ENCODE measurements at regions not wholly inside any gene's neighbourhood (a gene's known extent, or its start where the extent isn't known, plus 50 kb on each side); places are given as distances from the start of the nearest gene placed in this dataset.

- TF ChIP-seq ATF3 (CRISPR knock-in tag; conservative IDR thresholded peaks at IDR 0.05) (no peak), ZNF423 (CRISPR knock-in tag; IDR thresholded peaks at IDR 0.05) (no peak), SP1 (CRISPR knock-in tag; conservative IDR thresholded peaks at IDR 0.05) (no peak), NFYB (CRISPR knock-in tag; conservative IDR thresholded peaks at IDR 0.05; ENCODE audit: low read depth) (no peak), CTCF (IDR thresholded peaks at IDR 0.05) (no peak), AR (CRISPR knock-in tag; IDR thresholded peaks at IDR 0.05) (no peak)
These were observed 106.0 kb downstream of the PALM2AKAP2 start for GRCh38 chr9:109886041-109886440.

Data from WTC11 (cell line).